HEK293 (cell line): ENCODE measurements at regions not wholly inside any gene's neighbourhood (a gene's known extent, or its start where the extent isn't known, plus 50 kb on each side); places are given as distances from the start of the nearest gene placed in this dataset.

Experiments
- CTCF ChIA-PET: fragments of 350-600 bp; formaldehyde crosslinking; extraction: SDS; loops from one replicate; lab custom pipeline; 2021; ENCODE audit warnings: antibody characterized with exemption; lab: Yijun Ruan, JAX
- POLR2A ChIA-PET: fragments of 300-600 bp; formaldehyde crosslinking; extraction: SDS; loops from one replicate; lab custom pipeline; 2020; ENCODE audit warnings: antibody characterized with exemption, inconsistent platforms; lab: Yijun Ruan, JAX
- H3K27ac ChIP-seq: fragments of 200-500 bp; sonication (Bioruptor generic); 2 replicates; pipeline ENCODE4 v1.5.1; 2014; ENCODE audit warnings: low read depth, low read length, control low read depth, inconsistent platforms; ENCODE audit errors: extremely low read depth
- H3K36me3 ChIP-seq, 2 experiments: fragments of 200-500 bp in 1 of 2; sonication (Bioruptor generic) in 1 of 2; 1 replicate in 1 of 2; 2 replicates in 1 of 2; pipeline ENCODE4 v1.5.1; 2014 to 2017; ENCODE audit warnings: inconsistent platforms in 2 of 2, low read length in 2 of 2; ENCODE audit not compliant: control insufficient read depth in 2 of 2, insufficient read depth in 1 of 2
- H3K4me1 ChIP-seq: fragments of 200-500 bp; sonication (Bioruptor generic); 2 replicates; pipeline ENCODE4 v1.5.1; 2014; ENCODE audit warnings: mild to moderate bottlenecking, low read length, inconsistent platforms; ENCODE audit not compliant: control insufficient read depth, insufficient read depth
- H3K4me3 ChIP-seq: 2 replicates; pipeline ENCODE4 v1.5.1; 2011; ENCODE audit warnings: low read depth, mild to moderate bottlenecking, control low read depth, low read length, moderate library complexity
- H3K9me3 ChIP-seq: fragments of 200-500 bp; sonication (Bioruptor generic); 2 replicates; pipeline ENCODE4 v1.5.1; 2014; ENCODE audit warnings: low read depth, low read length, inconsistent platforms; ENCODE audit not compliant: control insufficient read depth, insufficient read depth
- BCL11A ChIP-seq: fragments of 450-650 bp; formaldehyde crosslinking; IDR thresholded peaks from 2 replicates; pipeline ENCODE4 v1.5.1; 2016; ENCODE audit warnings: low read depth, missing biosample characterization, missing genetic modification characterization
- MYNN ChIP-seq: fragments of 450-650 bp; formaldehyde crosslinking; IDR thresholded peaks from 2 replicates; pipeline ENCODE4 v1.5.1; 2016; ENCODE audit warnings: missing biosample characterization, missing genetic modification characterization, borderline replicate concordance
- PATZ1 ChIP-seq: fragments of 450-650 bp; formaldehyde crosslinking; IDR thresholded peaks from 2 replicates; pipeline ENCODE4 v1.5.1; 2016; ENCODE audit warnings: missing biosample characterization, missing genetic modification characterization
- TRIM28 ChIP-seq: IDR thresholded peaks from 2 replicates; pipeline ENCODE4 v1.6.1; 2011; ENCODE audit warnings: low read length, control low read depth, borderline replicate concordance
- ZBTB8A ChIP-seq: fragments of 450-650 bp; formaldehyde crosslinking; IDR thresholded peaks from 2 replicates; pipeline ENCODE4 v1.5.1; 2016; ENCODE audit warnings: missing biosample characterization, missing genetic modification characterization
- ZNF112 ChIP-seq: fragments of 450-650 bp; formaldehyde crosslinking; IDR thresholded peaks from 2 replicates; pipeline ENCODE4 v1.5.0; 2017; ENCODE audit warnings: missing biosample characterization, missing genetic modification characterization
- ZNF132 ChIP-seq: fragments of 450-650 bp; formaldehyde crosslinking; IDR thresholded peaks from 2 replicates; pipeline ENCODE4 v1.5.1; 2017; ENCODE audit warnings: missing biosample characterization, missing genetic modification characterization, borderline replicate concordance
- ZNF16 ChIP-seq: fragments of 450-650 bp; formaldehyde crosslinking; IDR thresholded peaks from 2 replicates; pipeline ENCODE4 v1.5.1; 2016; ENCODE audit warnings: low read depth, missing biosample characterization, missing genetic modification characterization
- ZNF248 ChIP-seq: fragments of 450-650 bp; formaldehyde crosslinking; IDR thresholded peaks from 2 replicates; pipeline ENCODE4 v1.5.1; 2017; ENCODE audit warnings: missing biosample characterization, missing genetic modification characterization
- ZNF394 ChIP-seq: fragments of 450-650 bp; formaldehyde crosslinking; IDR thresholded peaks from 2 replicates; pipeline ENCODE4 v1.5.1; 2016; ENCODE audit warnings: missing biosample characterization, missing genetic modification characterization, mild to moderate bottlenecking, moderate library complexity, borderline replicate concordance
- ZNF404 ChIP-seq: fragments of 450-650 bp; formaldehyde crosslinking; IDR thresholded peaks from 2 replicates; pipeline ENCODE4 v1.5.1; 2017; ENCODE audit warnings: missing biosample characterization, missing genetic modification characterization
- ZNF514 ChIP-seq: fragments of 450-650 bp; formaldehyde crosslinking; IDR thresholded peaks from 2 replicates; pipeline ENCODE4 v1.5.1; 2016; ENCODE audit warnings: missing biosample characterization, missing genetic modification characterization
- ZNF623 ChIP-seq: fragments of 450-650 bp; formaldehyde crosslinking; IDR thresholded peaks from 2 replicates; pipeline ENCODE4 v1.5.1; 2016; ENCODE audit warnings: missing biosample characterization, missing genetic modification characterization
- ZNF768 ChIP-seq: fragments of 450-650 bp; formaldehyde crosslinking; IDR thresholded peaks from 2 replicates; pipeline ENCODE4 v1.5.1; 2018; ENCODE audit warnings: missing biosample characterization, mild to moderate bottlenecking, missing genetic modification characterization
- ZNF830 ChIP-seq: fragments of 450-650 bp; IDR thresholded peaks from 2 replicates; pipeline ENCODE4 v1.5.0; 2018; ENCODE audit warnings: missing biosample characterization, missing genetic modification characterization, low read depth, mild to moderate bottlenecking, moderate library complexity
- ZSCAN16 ChIP-seq: fragments of 450-650 bp; formaldehyde crosslinking; IDR thresholded peaks from 2 replicates; pipeline ENCODE4 v1.5.1; 2016; ENCODE audit warnings: missing biosample characterization, missing genetic modification characterization
- TF ChIP-seq, protein P1 (sequence below): fragments of 450-650 bp; formaldehyde crosslinking; IDR thresholded peaks from 2 replicates; pipeline ENCODE4 v1.5.1; 2016; ENCODE audit warnings: missing biosample characterization, missing genetic modification characterization
- TF ChIP-seq, protein P2 (sequence below): fragments of 450-650 bp; formaldehyde crosslinking; IDR thresholded peaks from 2 replicates; pipeline ENCODE4 v1.5.1; 2016; ENCODE audit warnings: missing biosample characterization, missing genetic modification characterization
- TF ChIP-seq, protein P3 (sequence below): fragments of 450-650 bp; formaldehyde crosslinking; IDR thresholded peaks from 2 replicates; pipeline ENCODE4 v1.5.1; 2017; ENCODE audit warnings: missing biosample characterization, missing genetic modification characterization

- POLR2A ChIA-PET = no interaction called here
- no peaks in the 10 kb centered on the region; the same call in 1 of the 2 replicates for H3K9me3 ChIP-seq
- no peaks in the 10 kb centered on the region for H3K36me3 ChIP-seq
- H3K27ac ChIP-seq = no peak overlapping the region
- no peaks in the 10 kb centered on the region for H3K4me1 ChIP-seq
- TF ChIP-seq MYNN (tag by site-specific recombination) = no peak
- TF ChIP-seq, protein P1, sequence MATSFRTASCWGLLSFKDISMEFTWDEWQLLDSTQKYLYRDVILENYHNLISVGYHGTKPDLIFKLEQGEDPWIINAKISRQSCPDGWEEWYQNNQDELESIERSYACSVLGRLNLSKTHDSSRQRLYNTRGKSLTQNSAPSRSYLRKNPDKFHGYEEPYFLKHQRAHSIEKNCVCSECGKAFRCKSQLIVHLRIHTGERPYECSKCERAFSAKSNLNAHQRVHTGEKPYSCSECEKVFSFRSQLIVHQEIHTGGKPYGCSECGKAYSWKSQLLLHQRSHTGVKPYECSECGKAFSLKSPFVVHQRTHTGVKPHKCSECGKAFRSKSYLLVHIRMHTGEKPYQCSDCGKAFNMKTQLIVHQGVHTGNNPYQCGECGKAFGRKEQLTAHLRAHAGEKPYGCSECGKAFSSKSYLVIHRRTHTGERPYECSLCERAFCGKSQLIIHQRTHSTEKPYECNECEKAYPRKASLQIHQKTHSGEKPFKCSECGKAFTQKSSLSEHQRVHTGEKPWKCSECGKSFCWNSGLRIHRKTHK (tag by site-specific recombination) = no peak
- TF ChIP-seq, protein P2, sequence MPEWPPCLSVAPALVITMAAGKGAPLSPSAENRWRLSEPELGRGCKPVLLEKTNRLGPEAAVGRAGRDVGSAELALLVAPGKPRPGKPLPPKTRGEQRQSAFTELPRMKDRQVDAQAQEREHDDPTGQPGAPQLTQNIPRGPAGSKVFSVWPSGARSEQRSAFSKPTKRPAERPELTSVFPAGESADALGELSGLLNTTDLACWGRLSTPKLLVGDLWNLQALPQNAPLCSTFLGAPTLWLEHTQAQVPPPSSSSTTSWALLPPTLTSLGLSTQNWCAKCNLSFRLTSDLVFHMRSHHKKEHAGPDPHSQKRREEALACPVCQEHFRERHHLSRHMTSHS (tag by site-specific recombination) = no peak
- CTCF ChIA-PET = no interaction called here
- H3K4me3 ChIP-seq = no peak overlapping the region
Observed at GRCh38 chr14:58961045-58961731, 227.3 kb upstream of the DAAM1 start.

DNA sequence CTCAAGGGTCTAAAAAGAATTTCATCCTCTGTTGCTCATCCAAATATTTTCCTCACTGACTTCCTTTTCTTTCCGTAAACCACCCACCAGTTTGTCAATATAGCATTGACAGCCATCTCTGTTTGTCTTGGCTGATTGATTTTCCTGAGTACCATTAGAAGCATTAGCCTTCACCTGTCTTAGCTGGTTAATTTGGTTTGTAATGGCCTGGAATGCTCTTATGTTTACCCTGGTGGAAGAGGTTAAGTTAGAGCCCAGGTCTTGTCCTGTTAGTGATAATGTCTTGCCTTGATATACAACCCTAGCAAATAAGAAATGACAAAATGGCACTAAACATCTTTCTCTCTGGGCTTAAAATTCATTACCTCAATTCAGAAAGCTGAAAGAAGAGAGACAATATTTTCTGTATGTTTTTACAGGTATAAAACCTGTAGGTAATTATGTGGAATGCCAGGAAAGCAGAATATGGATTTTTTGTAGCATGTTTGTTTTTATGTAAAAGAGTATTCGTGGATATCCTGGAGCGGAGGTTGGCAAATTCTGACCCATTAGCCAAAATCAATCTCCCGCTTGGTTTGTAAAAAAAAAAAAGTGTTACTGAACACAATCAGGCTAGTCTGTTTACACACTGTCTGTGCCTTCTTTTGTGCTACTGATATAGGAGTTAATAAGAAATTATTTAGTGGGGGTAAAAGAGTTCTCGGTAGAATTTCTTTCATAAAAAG, 224.4 kb upstream of the DAAM1 start:
- ChIA-PET CTCF (interaction anchor here (0.6 kb wide), 1 partner anchor 194 kb away, joined by 5 read pairs; no protein-coding TSS in a partner anchor), POLR2A (no interaction called here)
- no peak overlapping the region for H3K27ac ChIP-seq
- no peaks in the 10 kb centered on the region; the same call in 1 of the 2 replicates for H3K9me3 ChIP-seq
- no peaks in the 10 kb centered on the region for H3K4me1 ChIP-seq
- H3K36me3 ChIP-seq = no peaks in the 10 kb centered on the region
- TF ChIP-seq ZNF394 (tag by site-specific recombination) (no peak), ZNF112 (tag by site-specific recombination) (no peak), ZNF830 (no peak), ZNF514 (tag by site-specific recombination) (no peak), BCL11A (tag by site-specific recombination) (no peak), ZSCAN16 (tag by site-specific recombination) (no peak), ZNF623 (tag by site-specific recombination) (no peak)
- H3K4me3 ChIP-seq = no peak overlapping the region

GRCh38 chr14:58964598-58964928, 223.9 kb upstream of the DAAM1 start:
- no peak overlapping the region for H3K27ac ChIP-seq
- no peak for TF ChIP-seq PATZ1 (tag by site-specific recombination)
- TF ChIP-seq ZBTB8A = no peak
- no peak for TF ChIP-seq ZNF404
- TF ChIP-seq, protein P3, sequence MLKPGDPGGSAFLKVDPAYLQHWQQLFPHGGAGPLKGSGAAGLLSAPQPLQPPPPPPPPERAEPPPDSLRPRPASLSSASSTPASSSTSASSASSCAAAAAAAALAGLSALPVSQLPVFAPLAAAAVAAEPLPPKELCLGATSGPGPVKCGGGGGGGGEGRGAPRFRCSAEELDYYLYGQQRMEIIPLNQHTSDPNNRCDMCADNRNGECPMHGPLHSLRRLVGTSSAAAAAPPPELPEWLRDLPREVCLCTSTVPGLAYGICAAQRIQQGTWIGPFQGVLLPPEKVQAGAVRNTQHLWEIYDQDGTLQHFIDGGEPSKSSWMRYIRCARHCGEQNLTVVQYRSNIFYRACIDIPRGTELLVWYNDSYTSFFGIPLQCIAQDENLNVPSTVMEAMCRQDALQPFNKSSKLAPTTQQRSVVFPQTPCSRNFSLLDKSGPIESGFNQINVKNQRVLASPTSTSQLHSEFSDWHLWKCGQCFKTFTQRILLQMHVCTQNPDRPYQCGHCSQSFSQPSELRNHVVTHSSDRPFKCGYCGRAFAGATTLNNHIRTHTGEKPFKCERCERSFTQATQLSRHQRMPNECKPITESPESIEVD (tag by site-specific recombination) = no peak
- TF ChIP-seq ZNF132 (tag by site-specific recombination) = no peak
- TF ChIP-seq ZNF248 = no peak
- TF ChIP-seq ZNF16 (tag by site-specific recombination) = no peak
- TF ChIP-seq ZNF768 = no peak
- no peak for TF ChIP-seq TRIM28
- H3K36me3 ChIP-seq = no peaks in the 10 kb centered on the region
- no peaks in the 10 kb centered on the region for H3K4me1 ChIP-seq
- H3K9me3 ChIP-seq = no peaks in the 10 kb centered on the region; the same call in 1 of the 2 replicates
- ChIA-PET CTCF (interaction anchor here (0.6 kb wide), 1 partner anchor 195 kb away, joined by 5 read pairs; no protein-coding TSS in a partner anchor), POLR2A (no interaction called here)
- H3K4me3 ChIP-seq = no peak overlapping the region
